ENCODE measurements at regions not wholly inside any gene's neighbourhood (a gene's known extent, or its start where the extent isn't known, plus 50 kb on each side); places are given as distances from the start of the nearest gene placed in this dataset.

- Histone ChIP-seq H3K4me2 (ENCODE audit: low read length) (no peak overlapping the region), H3K4me1 (ENCODE audit: insufficient read depth, low read length, poor library complexity, severe bottlenecking) (no peaks in the 10 kb centered on the region), H4K20me1 (ENCODE audit: insufficient read depth, low read length) (no peaks in the 10 kb centered on the region), H2AFZ (ENCODE audit: low read length) (no peak overlapping the region), H3K4me3 (ENCODE audit: low read depth, low read length, poor library complexity, severe bottlenecking) (no peak overlapping the region), H3K9me2 (ENCODE audit: insufficient read depth, low read length) (no peaks in the 10 kb centered on the region), H3K9me3 (ENCODE audit: low read length) (no peaks in the 10 kb centered on the region), H3K79me2 (ENCODE audit: insufficient read depth, low read depth, low read length) (no peaks in the 10 kb centered on the region), H3K27ac (ENCODE audit: low read depth, low read length, poor library complexity, severe bottlenecking) (no peak overlapping the region), H3K36me3 (ENCODE audit: insufficient read depth, low read length) (no peaks in the 10 kb centered on the region)
- BruUV-seq (replicated peaks): no TSS peak
- CTCF ChIA-PET (ENCODE audit: unreplicated experiment): no interaction called here
- no peak for DNase-seq (ENCODE audit: low spot score)
- intact Hi-C loops (cut with micrococcal nuclease; ENCODE audit: unreplicated experiment): loop anchor here (10.0 kb wide), 1 partner anchor 1445 kb away; the partner anchor contains the start of gene MPPED2
- TF ChIP-seq EZH2phosphoT487 (IDR thresholded peaks at IDR 0.05; ENCODE audit: borderline replicate concordance, low read depth, low read length): no peak
- TF ChIP-seq CTCF (conservative IDR thresholded peaks at IDR 0.05; ENCODE audit: low read length): no peak
- POLR2A ChIA-PET: interaction anchor here (1.1 kb wide), 1 partner anchor 16 kb away, joined by 3 read pairs; no protein-coding TSS in a partner anchor
Measured at GRCh38 chr11:32029721-32030120, 61.2 kb upstream of the RCN1 start.

- no peaks in the 10 kb centered on the region for H4K20me1 ChIP-seq (ENCODE audit: insufficient read depth, low read length)
- no peaks in the 10 kb centered on the region for H3K9me2 ChIP-seq (ENCODE audit: insufficient read depth, low read length)
- no TSS peak for BruUV-seq (replicated peaks)
- POLR2A ChIA-PET: no interaction called here
- no peak overlapping the region for H3K4me2 ChIP-seq (ENCODE audit: low read length)
- no peak for TF ChIP-seq CTCF (conservative IDR thresholded peaks at IDR 0.05; ENCODE audit: low read length)
- CTCF ChIA-PET (ENCODE audit: unreplicated experiment): no interaction called here
- no peaks in the 10 kb centered on the region for H3K4me1 ChIP-seq (ENCODE audit: insufficient read depth, low read length, poor library complexity, severe bottlenecking)
- no peaks in the 10 kb centered on the region for H3K79me2 ChIP-seq (ENCODE audit: insufficient read depth, low read depth, low read length)
- intact Hi-C loops (cut with micrococcal nuclease; ENCODE audit: unreplicated experiment): loop anchor here (10.0 kb wide), 1 partner anchor 1443 kb away; the partner anchor contains the start of gene MPPED2
- no peak for DNase-seq (ENCODE audit: low spot score)
- H3K27ac ChIP-seq (ENCODE audit: low read depth, low read length, poor library complexity, severe bottlenecking): no peak overlapping the region
- no peaks in the 10 kb centered on the region for H3K9me3 ChIP-seq (ENCODE audit: low read length)
- no peak overlapping the region for H2AFZ ChIP-seq (ENCODE audit: low read length)
- H3K4me3 ChIP-seq (ENCODE audit: low read depth, low read length, poor library complexity, severe bottlenecking): no peak overlapping the region
- no peaks in the 10 kb centered on the region for H3K36me3 ChIP-seq (ENCODE audit: insufficient read depth, low read length)
Measured at GRCh38 chr11:32028201-32028600, 62.7 kb upstream of the RCN1 start.

- DNase-seq (ENCODE audit: low spot score): no peak
- BruUV-seq (replicated peaks): no TSS peak
- H4K20me1 ChIP-seq (ENCODE audit: insufficient read depth, low read length): no peaks in the 10 kb centered on the region
- no peaks in the 10 kb centered on the region for H3K79me2 ChIP-seq (ENCODE audit: insufficient read depth, low read depth, low read length)
- POLR2A ChIA-PET: interaction anchor here (1.0 kb wide), 1 partner anchor 9 kb away, joined by 3 read pairs; no protein-coding TSS in a partner anchor
- no peaks in the 10 kb centered on the region for H3K4me1 ChIP-seq (ENCODE audit: insufficient read depth, low read length, poor library complexity, severe bottlenecking)
- no peak overlapping the region for H3K4me3 ChIP-seq (ENCODE audit: low read depth, low read length, poor library complexity, severe bottlenecking)
- no peaks in the 10 kb centered on the region for H3K9me2 ChIP-seq (ENCODE audit: insufficient read depth, low read length)
- intact Hi-C loops (cut with micrococcal nuclease; ENCODE audit: unreplicated experiment): loop anchor here (10.0 kb wide), 1 partner anchor 1442 kb away; the partner anchor contains the start of gene MPPED2
- H3K4me2 ChIP-seq (ENCODE audit: low read length): no peak overlapping the region
- no peak overlapping the region for H3K27ac ChIP-seq (ENCODE audit: low read depth, low read length, poor library complexity, severe bottlenecking)
- H3K9me3 ChIP-seq (ENCODE audit: low read length): no peaks in the 10 kb centered on the region
- no peaks in the 10 kb centered on the region for H3K36me3 ChIP-seq (ENCODE audit: insufficient read depth, low read length)
- TF ChIP-seq EZH2phosphoT487 (IDR thresholded peaks at IDR 0.05; ENCODE audit: borderline replicate concordance, low read depth, low read length) (no peak), CTCF (conservative IDR thresholded peaks at IDR 0.05; ENCODE audit: low read length) (no peak)
- CTCF ChIA-PET (ENCODE audit: unreplicated experiment): no interaction called here
- no peak overlapping the region for H2AFZ ChIP-seq (ENCODE audit: low read length)
Measured at GRCh38 chr11:32026766-32027165, 64.1 kb upstream of the RCN1 start.
